SK-MEL-5 (cell line): ENCODE measurements at regions not wholly inside any gene's neighbourhood (a gene's known extent, or its start where the extent isn't known, plus 50 kb on each side); places are given as distances from the start of the nearest gene placed in this dataset.

Experiments
- DNase-seq: peaks from one replicate; pipeline ENCODE4 v3.0.0-alpha.2; 2016; ENCODE audit warnings: low read depth, low spot score
- in situ Hi-C: cut with HindIII; loops from 2 replicates; pipeline ENCODE4 v1.10.0; 2016; ENCODE audit warnings: low sequenced_read_pairs, high pct_unique_total_duplicates, low pct_unique_long_range_greater_than_20kb

- DNase-seq = peak; percentile 5
- in situ Hi-C loops = no loop called here
These were observed 356.3 kb upstream of the PROK2 start for GRCh38 chr3:72141264-72141663.

DNA sequence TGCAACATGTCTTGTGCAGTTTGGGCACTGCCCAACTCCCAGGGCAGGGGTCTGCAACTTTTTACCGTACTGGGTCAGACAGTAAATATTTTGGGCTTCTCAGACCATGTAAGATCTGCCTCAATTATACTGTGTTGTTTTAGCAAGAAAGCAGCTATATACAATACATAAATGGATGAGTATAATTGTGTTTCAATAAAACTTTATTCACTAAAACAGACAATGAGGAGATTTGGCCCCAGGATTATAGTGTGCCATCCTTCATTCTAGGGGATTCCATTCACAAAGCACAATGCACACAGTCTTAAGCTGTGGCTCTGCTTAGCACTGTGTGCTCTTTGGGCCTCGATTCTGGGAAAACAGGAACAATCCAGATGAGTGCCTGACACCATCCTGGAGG is 354.4 kb upstream of the PROK2 start:
- no peak for DNase-seq
- in situ Hi-C loops = no loop called here

DNA sequence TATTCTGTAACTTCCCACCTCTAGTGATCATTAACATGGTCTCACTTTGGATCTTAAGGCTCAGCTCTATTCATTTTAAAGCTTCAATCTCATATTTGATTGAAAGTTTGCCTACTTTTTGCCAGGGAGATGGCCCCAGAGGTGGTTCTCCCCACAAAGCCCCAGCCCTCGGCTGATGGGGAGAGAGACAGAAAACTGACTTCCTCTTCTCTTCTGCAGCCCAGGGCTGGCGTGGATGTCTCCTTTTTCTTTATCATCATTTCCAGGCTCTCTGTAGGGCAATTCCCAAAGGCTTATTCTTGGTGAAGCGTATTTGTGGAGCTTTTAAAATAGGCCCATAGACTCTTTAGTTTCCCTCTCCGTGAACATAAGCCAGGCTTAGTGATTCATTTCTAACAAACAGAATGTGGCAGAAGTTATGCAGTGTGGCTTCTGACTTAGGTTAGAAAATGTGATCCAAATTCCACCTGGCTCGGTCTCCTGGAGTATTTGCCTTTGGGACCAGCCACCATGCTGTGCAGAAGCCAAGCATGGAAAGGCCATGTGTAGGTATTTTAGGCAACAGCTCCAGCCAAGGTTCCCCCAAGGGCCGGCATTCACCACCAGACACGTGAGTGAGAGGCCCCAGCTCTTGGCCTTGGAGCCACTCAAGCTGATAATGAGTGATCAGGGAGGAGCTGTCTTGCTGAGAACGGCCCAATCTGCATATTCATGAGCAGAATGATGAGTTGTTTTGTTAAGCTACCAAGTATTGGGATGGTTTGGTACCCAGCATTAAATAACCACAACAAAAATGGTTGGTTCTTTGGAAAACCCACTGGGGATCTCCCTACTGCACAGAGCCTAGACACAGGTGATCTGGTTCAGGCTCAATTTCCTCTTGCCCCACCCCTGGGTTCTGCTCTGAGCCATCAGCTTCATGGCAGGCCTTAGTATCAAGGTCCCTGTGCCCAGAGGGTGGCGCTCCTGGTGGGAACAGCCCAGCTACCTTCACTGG is 353.2 kb upstream of the PROK2 start:
- in situ Hi-C loops = no loop called here
- DNase-seq = no peak

DNA sequence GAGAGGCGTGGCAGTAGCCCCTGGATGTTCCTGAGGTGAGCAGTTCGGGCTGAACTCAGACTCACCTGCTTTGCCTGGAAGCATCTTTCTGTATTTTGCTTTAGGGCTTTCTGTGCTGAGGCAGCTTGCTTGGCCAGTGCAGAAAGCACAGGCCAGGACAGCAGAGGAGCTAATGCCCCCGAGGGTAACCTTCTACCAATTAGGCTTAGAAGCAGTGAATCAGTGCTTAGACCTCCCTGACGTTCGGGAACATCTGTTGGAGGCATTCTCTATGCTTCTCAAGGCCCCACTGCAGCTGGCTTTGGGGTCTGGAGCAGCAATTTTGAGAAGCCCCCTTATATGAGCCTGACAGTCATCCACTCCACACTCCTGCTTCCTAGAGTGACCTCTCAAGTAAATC is 350.7 kb upstream of the PROK2 start:
- in situ Hi-C loops = no loop called here
- DNase-seq = no peak

DNA sequence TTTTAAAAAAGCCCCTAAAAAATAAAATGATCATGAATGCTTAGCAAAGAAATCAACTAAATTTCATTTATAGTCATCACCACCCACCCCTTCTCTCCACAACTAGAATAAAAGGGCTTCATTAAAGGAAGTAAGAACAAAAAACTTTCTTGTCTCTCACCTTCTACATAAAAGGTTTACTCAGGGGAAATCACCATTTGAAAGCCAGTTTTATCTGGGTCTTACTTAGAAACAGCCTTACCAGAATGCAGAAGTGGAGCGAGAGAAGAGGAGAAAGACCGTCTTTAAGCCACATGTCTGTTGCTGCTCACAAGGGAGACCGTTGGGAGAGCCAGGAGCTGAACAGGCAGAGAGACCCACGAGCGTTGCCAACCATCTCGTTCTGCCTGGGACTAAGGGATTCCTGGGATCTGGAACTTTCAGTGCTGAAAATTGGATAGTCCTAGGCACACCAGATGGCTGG is 350.1 kb upstream of the PROK2 start:
- in situ Hi-C loops = no loop called here
- no peak for DNase-seq

- DNase-seq = no peak
- in situ Hi-C loops = no loop called here
These were observed 348.5 kb upstream of the PROK2 start for GRCh38 chr3:72133329-72134011.

GRCh38 chr3:72131899-72132298 is 347.0 kb upstream of the PROK2 start:
- DNase-seq = no peak
- in situ Hi-C loops = no loop called here

DNA sequence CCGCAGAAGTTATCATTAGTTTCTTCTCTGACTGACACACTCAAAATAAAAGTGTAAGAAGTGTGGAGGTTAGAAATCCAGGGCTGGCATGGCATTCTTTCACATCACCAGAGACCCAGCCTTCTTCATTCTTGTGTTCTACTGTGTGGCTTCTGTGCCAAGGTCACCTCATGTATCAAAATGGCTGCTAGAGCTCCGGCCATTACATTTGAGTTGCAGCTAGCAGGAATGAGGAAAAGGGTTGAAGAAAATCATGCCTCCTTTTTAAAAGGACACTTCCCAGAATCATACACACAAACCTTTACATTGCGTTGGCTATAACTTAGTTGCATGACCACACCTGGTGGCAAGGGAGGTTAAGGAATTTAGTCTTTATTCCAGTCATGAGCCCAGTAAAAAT is 345.6 kb upstream of the PROK2 start:
- in situ Hi-C loops = no loop called here
- no peak for DNase-seq

DNA sequence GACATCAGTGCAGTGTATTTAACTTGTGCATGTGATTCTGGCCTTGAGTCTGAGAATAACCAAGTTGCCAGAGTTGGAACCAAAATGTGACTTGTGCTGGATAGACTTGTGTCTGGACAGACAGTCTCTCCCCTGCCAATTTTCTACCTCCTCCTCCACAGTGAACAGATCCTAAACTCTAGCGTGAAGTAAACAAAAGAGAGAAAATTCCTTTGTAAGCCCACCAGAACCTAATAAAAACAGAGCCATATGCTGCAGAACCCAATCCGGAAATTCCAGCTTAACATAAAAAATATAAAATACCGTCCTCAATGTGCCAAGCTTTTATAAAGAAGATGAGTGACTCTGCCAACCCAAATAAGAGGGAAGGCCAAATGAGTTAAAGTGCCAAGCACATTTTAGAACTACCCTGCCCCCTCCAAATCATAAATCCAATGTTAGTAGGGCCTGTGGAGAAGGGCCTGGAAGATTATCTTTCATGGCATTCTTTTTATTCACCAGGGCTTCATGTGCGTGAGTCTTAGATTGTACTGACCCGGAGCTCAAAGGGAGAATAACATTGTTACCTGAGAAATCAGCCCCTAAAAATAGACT is 344.6 kb upstream of the PROK2 start:
- DNase-seq = no peak
- in situ Hi-C loops = no loop called here

DNA sequence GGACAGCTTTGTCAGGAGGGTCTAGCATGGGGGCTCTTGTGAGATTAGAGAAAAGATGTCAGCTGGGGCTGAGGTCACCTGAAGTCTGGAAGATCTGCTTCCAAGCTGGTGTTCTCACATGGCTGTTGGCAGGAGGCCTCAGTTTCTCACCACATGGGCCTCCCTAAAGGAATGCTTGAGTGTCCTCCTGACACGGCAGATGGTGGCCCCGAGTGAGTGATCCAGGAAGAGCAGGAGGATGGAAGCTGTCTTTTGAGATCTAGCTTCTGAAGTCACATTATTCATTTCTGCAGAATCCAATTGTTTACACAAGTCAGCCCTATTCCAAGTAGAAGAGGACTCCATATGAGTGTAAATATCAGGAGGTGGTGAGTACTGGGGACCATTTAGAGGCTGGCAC is 344.0 kb upstream of the PROK2 start:
- no peak for DNase-seq
- in situ Hi-C loops = no loop called here

DNA sequence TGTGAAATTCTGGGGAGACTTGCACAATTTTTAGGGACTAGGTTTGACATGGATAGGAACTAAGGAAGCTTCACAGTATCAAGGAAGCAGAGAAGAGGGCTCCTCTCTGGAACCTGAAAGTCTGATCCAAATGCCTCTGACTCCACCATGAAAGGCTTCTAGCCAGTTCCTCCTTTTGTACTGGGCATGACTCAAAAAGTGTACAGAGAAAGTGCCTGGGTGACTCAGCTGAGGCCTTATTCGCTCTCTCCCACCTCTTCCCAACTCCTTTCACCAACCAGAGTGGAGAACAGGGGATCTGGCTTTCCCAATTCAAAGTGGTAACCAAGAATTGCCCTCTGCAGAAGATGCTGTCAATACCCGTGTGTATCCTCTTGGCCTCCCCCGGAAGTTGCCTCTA is 342.9 kb upstream of the PROK2 start:
- DNase-seq = no peak
- in situ Hi-C loops = no loop called here

- in situ Hi-C loops = no loop called here
- DNase-seq = no peak
These were observed 342.3 kb upstream of the PROK2 start for GRCh38 chr3:72127224-72127612.

DNA sequence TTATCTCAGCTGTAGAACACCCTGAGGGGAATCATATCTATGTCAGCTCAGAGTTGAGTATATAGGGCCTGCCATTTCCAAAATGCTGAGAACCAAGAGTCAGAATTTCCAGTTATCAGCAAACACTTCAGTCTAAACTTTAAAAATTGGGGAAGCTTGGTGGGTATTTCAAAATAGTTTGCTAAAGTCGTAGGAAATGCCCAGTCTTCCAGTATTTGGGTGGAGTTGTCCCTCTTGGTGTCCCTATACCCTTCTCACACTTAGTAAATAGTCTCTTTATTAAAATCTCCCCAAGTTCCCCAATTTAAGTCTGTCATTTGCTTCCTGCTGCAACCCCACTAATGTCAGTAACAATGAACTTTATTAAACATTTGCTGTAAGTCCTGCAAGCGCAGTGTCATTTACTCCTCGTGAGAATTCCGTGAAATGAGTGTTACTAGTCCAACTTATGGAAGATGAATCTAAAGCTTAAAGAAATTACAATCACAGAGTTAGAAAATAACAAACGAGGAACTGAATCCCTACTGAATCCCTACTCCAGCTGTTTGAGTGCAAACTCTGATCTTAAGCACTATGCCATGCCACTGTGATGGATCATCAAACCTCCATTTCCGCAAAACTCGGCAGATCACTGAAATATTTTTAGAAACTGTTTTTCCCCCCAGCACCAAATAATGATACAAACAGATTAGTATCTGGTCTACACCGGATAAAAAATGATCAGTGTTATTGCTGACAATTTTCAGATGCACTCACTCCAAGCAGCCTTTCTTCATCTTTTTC is 341.7 kb upstream of the PROK2 start:
- no peak for DNase-seq
- in situ Hi-C loops = no loop called here

GRCh38 chr3:72123908-72124441 is 339.0 kb upstream of the PROK2 start:
- in situ Hi-C loops = no loop called here
- DNase-seq = peak; percentile 17

GRCh38 chr3:72120806-72121778 is 336.1 kb upstream of the PROK2 start:
- in situ Hi-C loops = no loop called here
- no peak for DNase-seq

GRCh38 chr3:72120039-72120438 is 335.1 kb upstream of the PROK2 start:
- in situ Hi-C loops = no loop called here
- no peak for DNase-seq

DNA sequence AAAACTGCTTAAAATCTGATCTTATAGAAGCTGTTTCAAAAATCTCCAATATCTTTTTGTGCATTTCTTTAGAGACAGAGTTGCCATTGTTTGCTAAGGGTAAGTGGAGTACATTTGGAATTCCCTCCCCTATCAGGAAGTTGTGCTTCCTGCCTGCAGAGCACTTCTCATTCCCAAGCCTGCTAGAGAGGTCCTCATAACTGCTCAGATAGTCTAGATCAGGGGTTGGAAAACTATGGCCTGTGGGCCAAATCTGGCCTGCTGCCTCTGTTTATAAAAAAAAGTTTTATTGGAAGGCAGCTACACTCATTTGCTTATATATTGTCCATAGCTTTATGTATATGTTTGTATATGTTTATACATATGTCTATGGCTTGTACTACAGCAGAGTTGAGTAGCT is 333.7 kb upstream of the PROK2 start:
- DNase-seq = no peak
- in situ Hi-C loops = no loop called here
